Neural progenitor cell (in vitro differentiated cells): ENCODE measurements at regions not wholly inside any gene's neighbourhood (a gene's known extent, or its start where the extent isn't known, plus 50 kb on each side); places are given as distances from the start of the nearest gene placed in this dataset.

ENCODE experiments used
- DNase-seq: peaks from one replicate; pipeline ENCODE4 v3.0.0-alpha.2; 2016; ENCODE audit warnings: low spot score
- H2AFZ ChIP-seq: fragments of 200-600 bp; sonication (generic); replicated peaks from 2 replicates; pipeline ENCODE4 v1.6.1; 2016; ENCODE audit warnings: antibody characterized with exemption
- H3F3A ChIP-seq: fragments of 200-600 bp; sonication (generic); 2 replicates; pipeline ENCODE4 v1.6.1; 2016; ENCODE audit warnings: antibody characterized with exemption, low read depth
- H3K27ac ChIP-seq: fragments of 200-600 bp; sonication (generic); 2 replicates; pipeline ENCODE4 v1.5.1; 2016; ENCODE audit warnings: mild to moderate bottlenecking
- H3K27me3 ChIP-seq: fragments of 200-600 bp; sonication (generic); 2 replicates; pipeline ENCODE4 v1.6.1; 2016; ENCODE audit warnings: mild to moderate bottlenecking, moderate library complexity
- H3K36me3 ChIP-seq: fragments of 200-600 bp; sonication (generic); 2 replicates; pipeline ENCODE4 v1.5.1; 2016
- H3K4me1 ChIP-seq: fragments of 200-600 bp; sonication (generic); 2 replicates; pipeline ENCODE4 v1.6.1; 2016; ENCODE audit warnings: mixed run types
- H3K4me2 ChIP-seq: fragments of 200-600 bp; sonication (generic); 2 replicates; pipeline ENCODE4 v1.6.1; 2016
- H3K4me3 ChIP-seq: fragments of 200-600 bp; sonication (generic); 2 replicates; pipeline ENCODE4 v1.5.1; 2016
- H3K79me2 ChIP-seq: fragments of 200-600 bp; sonication (generic); 2 replicates; pipeline ENCODE4 v1.6.1; 2016; ENCODE audit warnings: low read depth
- H3K9ac ChIP-seq: fragments of 200-600 bp; sonication (generic); 2 replicates; pipeline ENCODE4 v1.6.1; 2016
- H3K9me3 ChIP-seq: fragments of 200-600 bp; sonication (generic); 2 replicates; pipeline ENCODE4 v1.5.1; 2016; ENCODE audit warnings: low read depth
- H4K20me1 ChIP-seq: fragments of 200-600 bp; sonication (generic); 2 replicates; pipeline ENCODE4 v1.6.1; 2016; ENCODE audit warnings: low read depth
- H3K27ac Mint-ChIP-seq: 3 replicates; pipeline ENCODE4 v1.8.0; 2021; ENCODE audit warnings: mixed read lengths
- H3K27me3 Mint-ChIP-seq: 2 replicates; pipeline ENCODE4 v1.8.0; 2022; ENCODE audit warnings: low read depth, mild to moderate bottlenecking, inconsistent platforms, moderate library complexity, mixed read lengths; ENCODE audit not compliant: insufficient read depth
- H3K36me3 Mint-ChIP-seq: 3 replicates; pipeline ENCODE4 v1.8.0; 2021; ENCODE audit warnings: mixed read lengths
- H3K4me1 Mint-ChIP-seq: 3 replicates; pipeline ENCODE4 v1.8.0; 2021; ENCODE audit warnings: mixed read lengths
- H3K4me3 Mint-ChIP-seq: 3 replicates; pipeline ENCODE4 v1.8.0; 2021; ENCODE audit warnings: mild to moderate bottlenecking, moderate library complexity, mixed read lengths
- H3K9me3 Mint-ChIP-seq: 3 replicates; pipeline ENCODE4 v1.8.0; 2020; ENCODE audit warnings: mixed read lengths
- CTCF ChIP-seq: fragments of 200-600 bp; sonication (generic); IDR thresholded peaks from 2 replicates; pipeline ENCODE4 v1.5.1; 2017; ENCODE audit warnings: antibody characterized with exemption, mild to moderate bottlenecking
- EZH2 ChIP-seq: fragments of 200-600 bp; sonication (generic); IDR thresholded peaks from 2 replicates; pipeline ENCODE4 v1.6.1; 2017; ENCODE audit warnings: antibody characterized with exemption, mild to moderate bottlenecking, moderate library complexity
- EZH2phosphoT487 ChIP-seq: fragments of 200-600 bp; sonication (generic); IDR thresholded peaks from 2 replicates; pipeline ENCODE4 v1.6.1; 2017; ENCODE audit warnings: antibody characterized with exemption

GRCh38 chr9:25864509-25864908, 186.3 kb upstream of the TUSC1 start:
- no peaks in the 10 kb centered on the region for H3K27me3 Mint-ChIP-seq
- TF ChIP-seq CTCF, result no peak
- TF ChIP-seq EZH2, result no peak
- TF ChIP-seq EZH2phosphoT487, result no peak
- no peaks in the 10 kb centered on the region for H3F3A ChIP-seq
- H3K4me3 ChIP-seq, result no peak overlapping the region
- no peak overlapping the region for H3K27ac Mint-ChIP-seq
- no peaks in the 10 kb centered on the region for H3K9me3 Mint-ChIP-seq
- H3K4me1 ChIP-seq, result no peaks in the 10 kb centered on the region
- H3K4me3 Mint-ChIP-seq, result no peak overlapping the region
- no peaks in the 10 kb centered on the region for H3K36me3 Mint-ChIP-seq
- H3K27me3 ChIP-seq, result no peaks in the 10 kb centered on the region
- no peaks in the 10 kb centered on the region for H3K4me1 Mint-ChIP-seq
- no peak overlapping the region for H2AFZ ChIP-seq
- no peaks in the 10 kb centered on the region for H3K79me2 ChIP-seq
- no peak overlapping the region for H3K4me2 ChIP-seq
- H4K20me1 ChIP-seq, result no peaks in the 10 kb centered on the region
- H3K27ac ChIP-seq, result no peak overlapping the region
- no peaks in the 10 kb centered on the region for H3K9me3 ChIP-seq
- no peak overlapping the region for H3K9ac ChIP-seq
- no peaks in the 10 kb centered on the region for H3K36me3 ChIP-seq
- DNase-seq, result no peak

GRCh38 chr9:25861421-25861820, 183.2 kb upstream of the TUSC1 start:
- Histone ChIP-seq H3K4me2 (no peak overlapping the region), H3K4me3 (no peak overlapping the region), H3K27ac (no peak overlapping the region), H3K9ac (no peak overlapping the region), H4K20me1 (no peaks in the 10 kb centered on the region), H3K4me1 (no peaks in the 10 kb centered on the region), H3K36me3 (no peaks in the 10 kb centered on the region), H3K27me3 (no peaks in the 10 kb centered on the region), H2AFZ (no peak overlapping the region), H3K9me3 (no peaks in the 10 kb centered on the region), H3K79me2 (no peaks in the 10 kb centered on the region), H3F3A (no peaks in the 10 kb centered on the region)
- Mint-ChIP-seq H3K36me3 (no peaks in the 10 kb centered on the region), H3K9me3 (no peaks in the 10 kb centered on the region), H3K27ac (no peak overlapping the region), H3K27me3 (no peaks in the 10 kb centered on the region), H3K4me3 (no peak overlapping the region), H3K4me1 (no peaks in the 10 kb centered on the region)
- TF ChIP-seq EZH2phosphoT487 (no peak), EZH2 (no peak), CTCF (no peak)
- no peak for DNase-seq

- Histone ChIP-seq H4K20me1 (no peaks in the 10 kb centered on the region), H3K4me1 (no peaks in the 10 kb centered on the region), H3K4me3 (no peak overlapping the region), H3F3A (no peaks in the 10 kb centered on the region), H3K36me3 (peaks cover 5% of the 10 kb centered on the region), H3K27me3 (no peaks in the 10 kb centered on the region), H3K9me3 (peaks cover 8% of the 10 kb centered on the region), H3K27ac (no peak overlapping the region), H3K79me2 (no peaks in the 10 kb centered on the region), H2AFZ (no peak overlapping the region), H3K4me2 (no peak overlapping the region), H3K9ac (no peak overlapping the region)
- Mint-ChIP-seq H3K27me3 (no peaks in the 10 kb centered on the region), H3K27ac (no peak overlapping the region), H3K4me1 (no peaks in the 10 kb centered on the region), H3K36me3 (no peaks in the 10 kb centered on the region), H3K4me3 (no peak overlapping the region), H3K9me3 (peaks cover 11% of the 10 kb centered on the region)
- TF ChIP-seq CTCF, result no peak
- no peak for TF ChIP-seq EZH2
- TF ChIP-seq EZH2phosphoT487, result no peak
- no peak for DNase-seq
Measured at GRCh38 chr9:25857147-25857546, 178.9 kb upstream of the TUSC1 start.

- H3K9me3 Mint-ChIP-seq, result peaks cover 21% of the 10 kb centered on the region
- TF ChIP-seq EZH2 (no peak), CTCF (no peak), EZH2phosphoT487 (no peak)
Measured at GRCh38 chr9:25850803-25851202, 172.6 kb upstream of the TUSC1 start.

More at GRCh38 chr9:25850803-25851202, 172.6 kb upstream of the TUSC1 start:
- Mint-ChIP-seq H3K27ac (no peak overlapping the region), H3K4me1 (no peaks in the 10 kb centered on the region), H3K27me3 (peaks cover 2% of the 10 kb centered on the region), H3K36me3 (no peaks in the 10 kb centered on the region), H3K4me3 (no peak overlapping the region)
- Histone ChIP-seq H3K79me2 (no peaks in the 10 kb centered on the region), H3K27me3 (no peaks in the 10 kb centered on the region), H3K4me1 (no peaks in the 10 kb centered on the region), H4K20me1 (no peaks in the 10 kb centered on the region), H3K4me3 (no peak overlapping the region), H3K9me3 (peaks cover 18% of the 10 kb centered on the region), H3K27ac (no peak overlapping the region), H2AFZ (no peak overlapping the region), H3K9ac (no peak overlapping the region), H3K4me2 (no peak overlapping the region), H3K36me3 (peaks cover 8% of the 10 kb centered on the region), H3F3A (no peaks in the 10 kb centered on the region)
- no peak for DNase-seq
